ENCODE measurements at regions not wholly inside any gene's neighbourhood (a gene's known extent, or its start where the extent isn't known, plus 50 kb on each side); places are given as distances from the start of the nearest gene placed in this dataset.
"Not testable (repeated sequence)": the region's sequence is repeated elsewhere in the genome, so short reads cannot be mapped to it uniquely, and the experiment has no call there.

GRCh38 chr4:177494791-177495190 lies 52.6 kb upstream of the AGA start:
- DNase-seq (ENCODE audit: insufficient read length, low spot score) (no peak), FAIRE-seq (no peak)
- no peak for TF ChIP-seq POLR2A (IDR thresholded peaks at IDR 0.05; ENCODE audit: low read depth, low read length)

- not testable (repeated sequence) for DNase-seq (ENCODE audit: insufficient read length, low spot score); FAIRE-seq
These were observed 53.4 kb upstream of the AGA start for GRCh38 chr4:177495626-177496025.

DNA sequence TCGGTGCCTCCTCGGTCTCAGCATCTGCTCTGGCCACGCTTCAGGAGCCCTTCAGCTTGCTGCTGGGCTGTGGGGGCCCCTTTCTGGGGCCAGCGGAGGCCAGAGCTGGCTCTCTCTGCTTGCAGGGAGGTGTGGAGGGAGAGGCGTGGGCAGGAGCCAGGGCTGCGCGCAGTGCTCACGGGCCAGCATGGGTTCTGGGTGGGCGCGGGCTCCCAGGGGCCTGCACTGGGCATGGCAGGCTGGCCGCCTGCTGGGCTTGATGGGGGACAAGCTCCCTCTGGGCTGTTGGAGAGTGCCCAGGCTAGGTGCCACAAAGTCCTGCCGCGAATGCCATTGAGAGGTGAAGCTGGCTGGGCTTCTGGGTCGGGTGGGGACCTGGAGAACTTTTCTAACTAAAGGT lies 57.3 kb upstream of the AGA start:
- TF ChIP-seq POLR2A (IDR thresholded peaks at IDR 0.05; ENCODE audit: low read depth, low read length), result no peak
- FAIRE-seq (no peak), DNase-seq (ENCODE audit: insufficient read length, low spot score) (no peak)

DNA sequence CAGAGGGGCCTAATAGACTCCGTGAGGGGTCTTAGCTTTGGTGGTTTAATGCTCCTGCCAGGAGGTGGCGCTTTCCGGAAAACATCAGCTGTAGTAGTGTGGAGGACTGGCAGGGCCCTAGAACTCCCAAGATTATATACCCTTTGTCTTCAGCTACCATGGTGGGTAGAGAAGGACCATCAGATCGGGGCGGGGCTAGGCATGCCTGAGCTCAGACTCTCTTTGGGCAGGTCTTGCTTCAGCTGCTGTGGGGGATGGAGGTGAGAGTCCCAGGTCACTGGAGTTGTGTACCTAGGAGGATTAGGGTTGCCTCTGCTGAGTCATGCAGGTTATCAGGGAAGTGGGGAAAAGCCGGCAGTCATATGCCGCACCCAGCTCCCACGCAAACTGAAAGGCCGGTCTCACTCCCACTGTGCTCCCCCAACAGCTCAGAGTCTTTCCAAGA lies 63.0 kb upstream of the AGA start:
- FAIRE-seq (no peak), DNase-seq (ENCODE audit: insufficient read length, low spot score) (no peak)
- no peak for TF ChIP-seq POLR2A (IDR thresholded peaks at IDR 0.05; ENCODE audit: low read depth, low read length)

GRCh38 chr4:177508662-177509061 lies 66.4 kb upstream of the AGA start:
- TF ChIP-seq POLR2A (IDR thresholded peaks at IDR 0.05; ENCODE audit: low read depth, low read length), result no peak
- DNase-seq (ENCODE audit: insufficient read length, low spot score) (no peak), FAIRE-seq (no peak)

- DNase-seq (ENCODE audit: insufficient read length, low spot score) (no peak), FAIRE-seq (no peak)
- no peak for TF ChIP-seq POLR2A (IDR thresholded peaks at IDR 0.05; ENCODE audit: low read depth, low read length)
These were observed 67.0 kb upstream of the AGA start for GRCh38 chr4:177509226-177509745.

DNA sequence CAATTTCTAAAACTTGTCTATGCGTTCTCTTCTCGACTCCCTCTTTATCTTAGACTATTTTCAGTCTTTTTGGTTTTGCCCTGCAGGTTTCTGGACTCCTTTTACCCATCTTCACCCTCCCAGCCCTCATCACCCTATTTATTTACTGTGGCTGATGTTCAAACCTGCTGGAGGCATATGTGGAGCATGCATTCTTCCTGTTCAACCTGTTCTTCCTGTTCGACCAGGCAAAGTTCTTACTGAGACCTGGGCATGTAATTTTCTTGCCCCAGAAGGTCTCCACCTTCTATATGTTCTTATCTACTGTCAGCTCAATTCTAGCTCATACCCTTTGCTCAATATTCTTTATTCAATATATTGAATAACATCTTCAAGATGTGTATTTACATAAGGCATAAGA lies 69.4 kb upstream of the AGA start:
- FAIRE-seq, result no peak
- DNase-seq (ENCODE audit: insufficient read length, low spot score), result no peak
- no peak for TF ChIP-seq POLR2A (IDR thresholded peaks at IDR 0.05; ENCODE audit: low read depth, low read length)

GRCh38 chr4:177512646-177513045 lies 70.4 kb upstream of the AGA start:
- FAIRE-seq (no peak), DNase-seq (ENCODE audit: insufficient read length, low spot score) (no peak)
- no peak for TF ChIP-seq POLR2A (IDR thresholded peaks at IDR 0.05; ENCODE audit: low read depth, low read length)

DNA sequence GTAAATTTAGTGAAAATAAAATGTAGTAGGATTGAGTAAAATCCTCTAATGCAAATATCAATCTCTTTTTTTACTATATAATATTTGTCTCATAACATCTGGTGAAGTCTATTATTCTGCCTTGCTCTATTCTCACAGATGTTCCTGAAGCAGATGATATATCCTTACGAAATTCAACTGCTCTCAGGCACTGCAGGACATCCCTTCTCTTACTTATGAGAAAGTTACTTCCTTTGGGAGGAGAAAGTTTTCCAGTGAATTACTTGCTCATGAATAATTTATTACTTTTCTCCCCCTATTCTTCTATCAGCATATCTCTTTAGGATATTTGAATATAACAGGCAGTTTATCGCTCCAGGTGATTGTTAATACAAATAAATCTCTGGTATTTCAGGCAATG lies 75.6 kb upstream of the AGA start:
- FAIRE-seq, result no peak
- DNase-seq (ENCODE audit: insufficient read length, low spot score), result no peak
- no peak for TF ChIP-seq POLR2A (IDR thresholded peaks at IDR 0.05; ENCODE audit: low read depth, low read length)

DNA sequence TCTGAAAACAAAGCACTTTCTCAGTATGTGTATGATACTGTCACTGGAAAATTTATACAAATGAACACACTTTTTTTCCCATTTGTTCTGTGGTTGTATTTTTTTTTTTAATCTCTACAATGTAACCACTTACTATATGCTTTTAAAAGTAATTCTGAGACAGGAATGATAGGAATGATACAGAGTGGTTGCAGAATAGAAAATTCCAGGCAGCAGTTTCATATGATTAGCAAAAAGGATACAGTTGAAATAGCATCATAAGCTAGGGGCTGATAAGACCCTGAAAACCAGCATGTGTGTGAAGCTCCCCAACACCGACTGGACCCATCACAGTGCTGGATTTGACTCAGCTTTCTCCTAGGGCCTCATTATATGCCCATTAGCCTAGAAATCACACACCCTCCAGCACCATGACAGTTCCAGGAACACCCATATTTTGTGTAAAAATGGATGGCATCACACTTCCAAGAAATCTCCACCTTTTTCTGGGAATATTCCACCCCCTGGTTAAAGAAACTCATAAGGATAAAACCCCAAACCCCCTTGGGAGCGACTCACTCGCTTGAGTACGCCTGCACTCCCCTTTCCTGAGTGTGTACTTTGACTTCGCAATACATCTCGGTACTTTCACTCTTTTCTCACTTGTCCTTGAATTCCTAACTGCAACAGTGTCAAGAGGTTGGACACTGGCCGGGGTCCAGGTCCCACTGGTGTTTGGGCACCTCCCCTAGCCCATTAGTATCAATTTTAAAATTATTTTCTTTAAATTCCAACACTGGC lies 77.4 kb upstream of the AGA start:
- FAIRE-seq (no peak), DNase-seq (ENCODE audit: insufficient read length, low spot score) (no peak)
- TF ChIP-seq POLR2A (IDR thresholded peaks at IDR 0.05; ENCODE audit: low read depth, low read length), result no peak

- FAIRE-seq, result no peak
- DNase-seq (ENCODE audit: insufficient read length, low spot score), result no peak
- TF ChIP-seq POLR2A (IDR thresholded peaks at IDR 0.05; ENCODE audit: low read depth, low read length), result no peak
These were observed 86.4 kb upstream of the AGA start for GRCh38 chr4:177528620-177529019.

- FAIRE-seq, result no peak
- TF ChIP-seq POLR2A (IDR thresholded peaks at IDR 0.05; ENCODE audit: low read depth, low read length), result no peak
- DNase-seq (ENCODE audit: insufficient read length, low spot score), result no peak
These were observed 88.3 kb upstream of the AGA start for GRCh38 chr4:177530561-177530960.

DNA sequence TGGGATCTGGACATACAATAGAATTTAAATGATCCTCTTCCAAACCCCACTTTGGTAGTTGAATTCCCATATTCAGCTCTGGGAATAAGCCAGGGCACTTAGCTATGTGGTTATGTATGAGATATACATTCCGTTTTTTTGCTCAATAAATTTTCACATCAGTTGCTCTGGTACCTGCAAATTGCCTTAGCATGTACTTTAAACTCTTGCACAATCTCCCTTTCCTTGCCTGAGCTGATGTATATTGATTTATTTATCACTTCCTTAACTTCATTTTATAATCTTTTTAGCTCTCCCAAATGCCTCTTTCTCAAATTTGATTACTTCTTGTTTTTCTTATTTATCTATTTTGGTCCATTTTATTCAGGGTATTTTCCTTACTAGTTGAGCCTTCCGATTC lies 90.1 kb upstream of the AGA start:
- FAIRE-seq (no peak), DNase-seq (ENCODE audit: insufficient read length, low spot score) (no peak)
- TF ChIP-seq POLR2A (IDR thresholded peaks at IDR 0.05; ENCODE audit: low read depth, low read length), result no peak

DNA sequence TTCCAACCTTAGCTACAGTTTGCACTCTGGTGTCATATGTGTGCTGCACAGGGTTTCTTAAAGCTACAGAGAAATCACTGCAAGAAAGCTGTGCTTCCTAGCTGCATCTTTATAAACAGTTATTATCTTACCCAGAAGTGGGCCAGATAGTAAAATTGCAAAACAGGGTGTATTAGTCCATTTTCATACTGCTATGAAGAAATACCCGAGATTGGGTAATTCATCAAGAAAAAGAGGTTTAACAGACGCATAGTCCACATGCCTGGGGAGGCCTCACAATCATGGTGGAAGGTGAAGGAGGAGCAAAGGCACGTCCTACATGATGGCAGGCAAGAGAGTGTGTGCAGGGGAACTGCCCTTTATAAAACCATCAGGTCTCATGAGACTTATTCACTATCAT lies 92.6 kb upstream of the AGA start:
- FAIRE-seq; DNase-seq (ENCODE audit: insufficient read length, low spot score): not testable (repeated sequence)

DNA sequence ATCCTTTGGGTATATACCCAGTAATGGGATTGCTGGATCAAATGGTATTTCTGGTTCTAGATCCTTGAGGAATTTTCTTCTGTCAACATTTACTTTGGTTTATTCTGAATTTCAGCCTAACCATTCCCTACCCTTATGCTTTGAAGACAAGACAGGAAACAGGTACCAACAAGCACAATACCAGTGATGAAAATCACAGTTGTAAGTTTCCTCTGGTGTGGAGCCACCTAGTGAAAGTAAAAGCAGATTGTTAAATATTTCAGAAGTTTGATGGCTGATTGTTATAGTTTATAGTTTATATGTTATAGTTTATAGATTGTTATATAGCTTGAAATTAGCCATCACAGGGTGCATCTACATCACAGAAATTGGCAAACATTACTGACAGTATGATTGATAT lies 104.5 kb upstream of the AGA start:
- no peak for TF ChIP-seq POLR2A (IDR thresholded peaks at IDR 0.05; ENCODE audit: low read depth, low read length)
- no peak for DNase-seq (ENCODE audit: insufficient read length, low spot score)
- no peak for FAIRE-seq
